ENCODE measurements at regions not wholly inside any gene's neighbourhood (a gene's known extent, or its start where the extent isn't known, plus 50 kb on each side); places are given as distances from the start of the nearest gene placed in this dataset.

DNA sequence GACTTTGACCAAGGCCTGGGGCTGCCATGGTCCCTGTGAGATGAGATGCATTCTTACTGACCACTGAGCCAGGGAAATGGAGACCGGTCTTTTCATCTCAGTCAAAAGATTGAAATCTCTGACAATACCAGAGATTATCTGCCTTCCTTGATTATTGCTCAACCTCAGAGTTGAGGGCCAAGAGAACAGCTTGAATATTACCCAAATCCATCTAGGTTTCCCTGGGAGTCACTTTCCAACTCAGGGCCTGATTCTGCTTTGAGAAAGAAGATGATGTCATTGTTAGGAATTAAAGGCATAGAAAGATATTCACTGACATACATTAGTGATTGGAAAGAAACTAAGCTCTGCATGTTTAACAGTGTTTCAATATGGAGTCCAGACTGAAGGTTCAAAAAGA, 515.9 kb upstream of the TBX3 start:
- no peak for ATAC-seq
- TF ChIP-seq SNAI2 (CRISPR knock-in tag; IDR thresholded peaks at IDR 0.05) (0 out of 2 replicates have a peak, but pooled peaks have one; percentile 25), CSRNP3 (CRISPR knock-in tag; IDR thresholded peaks at IDR 0.05) (no peak), ZFP3 (CRISPR knock-in tag; IDR thresholded peaks at IDR 0.05) (no peak), POU6F1 (CRISPR knock-in tag; IDR thresholded peaks at IDR 0.05; ENCODE audit: borderline replicate concordance, low read depth) (no peak), PATZ1 (CRISPR knock-in tag; IDR thresholded peaks at IDR 0.05; ENCODE audit: borderline replicate concordance) (no peak), ARNTL (CRISPR knock-in tag; IDR thresholded peaks at IDR 0.05; ENCODE audit: borderline replicate concordance, low read depth) (no peak), TCF4 (CRISPR knock-in tag; IDR thresholded peaks at IDR 0.05; ENCODE audit: borderline replicate concordance) (no peak)

DNA sequence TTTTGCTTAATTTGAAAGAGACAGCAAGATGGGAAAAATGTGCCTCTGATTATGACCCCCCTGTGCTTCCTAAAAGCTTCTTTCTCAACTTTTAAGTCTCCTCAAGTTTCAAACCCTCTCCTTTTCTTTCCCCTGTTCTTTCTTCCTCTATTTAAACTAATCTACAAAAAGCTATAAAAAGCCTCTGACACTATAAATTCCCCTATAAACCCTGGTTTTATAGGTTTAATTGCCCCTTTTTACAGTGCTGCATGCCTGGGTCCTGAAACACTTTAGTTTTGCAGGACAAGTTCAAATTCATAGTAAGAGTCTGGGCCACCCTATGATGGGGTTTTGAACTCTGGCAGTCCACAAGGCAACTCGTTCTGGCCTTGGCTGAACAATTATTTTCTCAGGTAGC, 510.9 kb upstream of the TBX3 start:
- ATAC-seq = no peak
- TF ChIP-seq ZNF8 (CRISPR knock-in tag; IDR thresholded peaks at IDR 0.05) (no peak), ZFP3 (CRISPR knock-in tag; IDR thresholded peaks at IDR 0.05) (no peak), CREB5 (CRISPR knock-in tag; IDR thresholded peaks at IDR 0.05; ENCODE audit: low read depth) (no peak)

DNA sequence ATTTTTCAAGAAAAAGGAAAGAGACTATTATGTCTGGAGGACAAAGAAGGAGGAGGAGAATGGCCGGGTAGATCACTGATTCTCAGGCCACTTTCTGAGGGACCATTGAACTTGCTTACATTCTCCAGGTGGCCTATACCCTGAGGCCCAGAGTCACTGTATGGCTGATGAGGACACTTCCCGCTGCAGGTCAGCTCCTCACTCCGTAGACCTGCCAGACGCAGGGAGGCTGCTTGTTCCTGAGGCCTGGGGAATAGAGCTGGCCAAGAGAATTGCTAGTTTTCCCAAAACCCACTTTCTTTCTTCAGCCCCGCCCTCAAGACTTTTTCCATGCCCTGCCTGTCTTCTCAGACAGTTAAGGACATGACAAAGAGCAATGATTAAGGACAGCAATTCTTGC, 510.5 kb upstream of the TBX3 start:
- ATAC-seq = no peak
- no peak for TF ChIP-seq ZC3H10 (CRISPR knock-in tag; IDR thresholded peaks at IDR 0.05)
- TF ChIP-seq ZFP3 (CRISPR knock-in tag; IDR thresholded peaks at IDR 0.05) = no peak
- TF ChIP-seq ESRRG (CRISPR knock-in tag; IDR thresholded peaks at IDR 0.05) = no peak
- TF ChIP-seq ZFP30 (CRISPR knock-in tag; IDR thresholded peaks at IDR 0.05) = no peak
- TF ChIP-seq SNAI2 (CRISPR knock-in tag; IDR thresholded peaks at IDR 0.05) = no peak
- no peak for TF ChIP-seq BACH2 (CRISPR knock-in tag; IDR thresholded peaks at IDR 0.05; ENCODE audit: borderline replicate concordance)
- TF ChIP-seq ZNF70 (CRISPR knock-in tag; IDR thresholded peaks at IDR 0.05) = no peak
- no peak for TF ChIP-seq TOX (CRISPR knock-in tag; IDR thresholded peaks at IDR 0.05; ENCODE audit: borderline replicate concordance)
- no peak for TF ChIP-seq ISL1 (CRISPR knock-in tag; IDR thresholded peaks at IDR 0.05)
- TF ChIP-seq ZNF565 (CRISPR knock-in tag; conservative IDR thresholded peaks at IDR 0.05; ENCODE audit: low read depth) = no peak
- no peak for TF ChIP-seq ZNF8 (CRISPR knock-in tag; IDR thresholded peaks at IDR 0.05)
- no peak for TF ChIP-seq CSDC2 (CRISPR knock-in tag; IDR thresholded peaks at IDR 0.05)
- TF ChIP-seq RARB (CRISPR knock-in tag; IDR thresholded peaks at IDR 0.05) = no peak
- TF ChIP-seq PPARA (CRISPR knock-in tag; IDR thresholded peaks at IDR 0.05; ENCODE audit: borderline replicate concordance) = no peak
- no peak for TF ChIP-seq CREB5 (CRISPR knock-in tag; IDR thresholded peaks at IDR 0.05; ENCODE audit: low read depth)
- TF ChIP-seq CSRNP3 (CRISPR knock-in tag; IDR thresholded peaks at IDR 0.05) = no peak
- no peak for TF ChIP-seq OSR1 (CRISPR knock-in tag; IDR thresholded peaks at IDR 0.05)
- no peak for TF ChIP-seq POU6F1 (CRISPR knock-in tag; IDR thresholded peaks at IDR 0.05; ENCODE audit: borderline replicate concordance, low read depth)
- no peak for TF ChIP-seq TSHZ2 (CRISPR knock-in tag; IDR thresholded peaks at IDR 0.05)
- TF ChIP-seq GLIS3 (CRISPR knock-in tag; IDR thresholded peaks at IDR 0.05) = no peak
